Spleen (tissue), 11 donors: ENCODE measurements at regions not wholly inside any gene's neighbourhood (a gene's known extent, or its start where the extent isn't known, plus 50 kb on each side); places are given as distances from the start of the nearest gene placed in this dataset.

ENCODE experiments used
- DNase-seq: peaks from one replicate; pipeline ENCODE4 v3.0.0-alpha.2; 2020
- H3K27ac ChIP-seq, 8 donors: fragments of 200-600 bp; sonication (generic) in 7 of 8; 1 replicate in 4 of 8; 2 replicates in 4 of 8; pipeline versions ENCODE4 v1.5.0 to v1.8.0; 2016 to 2021; ENCODE audit warnings: inconsistent platforms in 4 of 8, mild to moderate bottlenecking in 4 of 8, moderate library complexity in 1 of 8
- H3K27me3 ChIP-seq, 7 donors: fragments of 200-600 bp; sonication (generic) in 6 of 7; replicated peaks in 1 of 7; 1 replicate in 4 of 7; 2 replicates in 3 of 7; pipeline versions ENCODE4 v1.5.0 to v1.8.0; 2016 to 2021; ENCODE audit warnings: inconsistent platforms in 3 of 7, mild to moderate bottlenecking in 1 of 7
- H3K36me3 ChIP-seq, 6 donors: fragments of 200-600 bp; sonication (generic) in 5 of 6; 1 replicate in 4 of 6; 2 replicates in 2 of 6; pipeline versions ENCODE4 v1.5.0 to v1.8.0; 2016 to 2021; ENCODE audit warnings: inconsistent platforms in 2 of 6
- H3K4me1 ChIP-seq, 6 donors: fragments of 200-600 bp; sonication (generic) in 5 of 6; 1 replicate in 3 of 6; 2 replicates in 3 of 6; pipeline versions ENCODE4 v1.5.0 to v1.8.0; 2016 to 2021; ENCODE audit warnings: inconsistent platforms in 3 of 6
- H3K4me3 ChIP-seq, 8 donors: fragments of 200-600 bp; sonication (generic) in 7 of 8; 1 replicate in 4 of 8; 2 replicates in 4 of 8; pipeline versions ENCODE4 v1.5.0 to v1.8.0; 2016 to 2021; ENCODE audit warnings: inconsistent platforms in 4 of 8, mild to moderate bottlenecking in 4 of 8, moderate library complexity in 2 of 8
- H3K9me3 ChIP-seq, 8 donors: fragments of 200-600 bp; sonication (generic) in 7 of 8; 1 replicate in 4 of 8; 2 replicates in 4 of 8; pipeline versions ENCODE4 v1.5.0 to v1.8.0; 2016 to 2021; ENCODE audit warnings: inconsistent platforms in 4 of 8
- CTCF ChIP-seq, 11 experiments: fragments of 200-600 bp in 7 of 11; fragments of 450-650 bp in 4 of 11; sonication (generic) in 4 of 11; IDR thresholded peaks in 8 of 11; conservative IDR thresholded peaks in 3 of 11; 1 replicate in 7 of 11; 2 replicates in 4 of 11; pipeline versions ENCODE4 v1.4.0 to v1.8.0; 2016 to 2021; ENCODE audit warnings: antibody characterized with exemption in 11 of 11, inconsistent platforms in 4 of 11, mild to moderate bottlenecking in 1 of 11
- POLR2A ChIP-seq, 3 donors: fragments of 450-650 bp; IDR thresholded peaks; one replicate each; pipeline ENCODE4 v1.5.1; 2017; ENCODE audit warnings: antibody characterized with exemption in 3 of 3, mild to moderate bottlenecking in 1 of 3
- POLR2AphosphoS5 ChIP-seq, 3 donors: sonication (generic); formaldehyde crosslinking; IDR thresholded peaks; one replicate each; pipeline ENCODE4 v1.5.1; 2017; ENCODE audit warnings: antibody characterized with exemption in 3 of 3
- WGBS, 5 donors: extraction: QIAGEN DNeasy Blood & Tissue Kit in 3 of 5; methylation state at CpG; one replicate each; pipeline versions ENCODE4 v1.1.5 to v1.1.7; 2013 to 2018; 5-methylcytosine and 5-hydroxymethylcytosine counted together
- intact Hi-C: fragments of 100-400 bp; cut with DNase I; formaldehyde crosslinking; loops from one replicate; pipeline ENCODE4 v1.15.0; 2023; ENCODE audit warnings: low total_unique reads
- donor health status: healthy with polysubstance abuse.
- donor health status: DM: no; HTN: no; CAD: no; lungs with moderate emphysema.
- donor health status: DM: no; HTN: no; CAD: no.
- donor health status: Bipolar disorder and iron deficiency.
- donor health status: healthy.
- donor health status: DM: no; HTN: no; CAD: no.
- donor health status: DM: yes; HTN: yes; CAD: no.

GRCh38 chr3:168803536-168803935 is 707.8 kb upstream of the GOLIM4 start:
- no peaks in the 10 kb centered on the region for H3K4me1 ChIP-seq
- intact Hi-C loops = no loop called here
- DNase-seq = no peak
- TF ChIP-seq CTCF (IDR thresholded peaks at IDR 0.05 in 8 of 11, conservative IDR thresholded peaks at IDR 0.05 in 3 of 11) (no peak), POLR2AphosphoS5 (IDR thresholded peaks at IDR 0.05) (no peak), POLR2A (IDR thresholded peaks at IDR 0.05) (no peak)
- no peak overlapping the region for H3K27ac ChIP-seq
- no peaks in the 10 kb centered on the region for H3K27me3 ChIP-seq
- H3K4me3 ChIP-seq = no peak overlapping the region
- no peaks in the 10 kb centered on the region for H3K9me3 ChIP-seq
- WGBS, 5 donors = 70 to 89% (median 76%) methylated on average over 1 of the region's 1 CpG
- H3K36me3 ChIP-seq = no peaks in the 10 kb centered on the region

GRCh38 chr3:168802766-168803165 is 707.0 kb upstream of the GOLIM4 start:
- DNase-seq = no peak
- TF ChIP-seq POLR2A (IDR thresholded peaks at IDR 0.05) (no peak), POLR2AphosphoS5 (IDR thresholded peaks at IDR 0.05) (no peak), CTCF (IDR thresholded peaks at IDR 0.05 in 8 of 11, conservative IDR thresholded peaks at IDR 0.05 in 3 of 11) (no peak)
- no peaks in the 10 kb centered on the region for H3K4me1 ChIP-seq
- H3K27ac ChIP-seq = no peak overlapping the region
- H3K4me3 ChIP-seq = no peak overlapping the region
- H3K36me3 ChIP-seq = no peaks in the 10 kb centered on the region
- 63 to 92% (median 87%) methylated on average over 4 of the region's 4 CpGs for WGBS, 5 donors
- no peaks in the 10 kb centered on the region for H3K27me3 ChIP-seq
- intact Hi-C loops = no loop called here
- no peaks in the 10 kb centered on the region for H3K9me3 ChIP-seq

GRCh38 chr3:168801794-168802193 is 706.1 kb upstream of the GOLIM4 start:
- Histone ChIP-seq H3K27me3 (no peaks in the 10 kb centered on the region), H3K27ac (no peak overlapping the region), H3K4me1 (no peaks in the 10 kb centered on the region), H3K36me3 (no peaks in the 10 kb centered on the region), H3K4me3 (no peak overlapping the region), H3K9me3 (no peaks in the 10 kb centered on the region)
- intact Hi-C loops = no loop called here
- DNase-seq = no peak
- no peak for TF ChIP-seq POLR2A (IDR thresholded peaks at IDR 0.05)
- TF ChIP-seq POLR2AphosphoS5 (IDR thresholded peaks at IDR 0.05) = no peak
- no peak for TF ChIP-seq CTCF (IDR thresholded peaks at IDR 0.05 in 8 of 11, conservative IDR thresholded peaks at IDR 0.05 in 3 of 11)
- 81 to 92% (median 86%) methylated on average over 1 of the region's 1 CpG for WGBS, 5 donors

GRCh38 chr3:168796339-168796738 is 700.6 kb upstream of the GOLIM4 start:
- no peaks in the 10 kb centered on the region for H3K4me1 ChIP-seq
- TF ChIP-seq CTCF (IDR thresholded peaks at IDR 0.05 in 8 of 11, conservative IDR thresholded peaks at IDR 0.05 in 3 of 11) (no peak), POLR2A (IDR thresholded peaks at IDR 0.05) (no peak), POLR2AphosphoS5 (IDR thresholded peaks at IDR 0.05) (no peak)
- no peaks in the 10 kb centered on the region for H3K36me3 ChIP-seq
- no peak for DNase-seq
- intact Hi-C loops = no loop called here
- 68 to 79% (median 78%) methylated on average over 3 of the region's 3 CpGs for WGBS, 5 donors
- H3K27ac ChIP-seq = no peak overlapping the region
- H3K27me3 ChIP-seq = no peaks in the 10 kb centered on the region
- H3K4me3 ChIP-seq = no peak overlapping the region
- no peaks in the 10 kb centered on the region for H3K9me3 ChIP-seq
